OCI-LY7 (cell line): ENCODE measurements at regions not wholly inside any gene's neighbourhood (a gene's known extent, or its start where the extent isn't known, plus 50 kb on each side); places are given as distances from the start of the nearest gene placed in this dataset.

Experiments used
- BruUV-seq: library from RNA; stranded (reverse); fragments of 400-500 nt; replicated peaks from 2 replicates; lab custom pipeline; 2021; lab: Mats Ljungman, UMichigan
- CTCF ChIA-PET: fragments of 300-600 bp; sonication (Branson Sonifier 250); formaldehyde crosslinking; loops from one replicate; lab custom pipeline; 2022; ENCODE audit warnings: antibody characterized with exemption; ENCODE audit not compliant: unreplicated experiment; lab: Charles Lee
- POLR2A ChIA-PET: fragments of 300-600 bp; sonication (Branson Sonifier 250); formaldehyde crosslinking; loops from one replicate; lab custom pipeline; 2022; ENCODE audit warnings: antibody characterized with exemption; lab: Charles Lee
- DNase-seq: peaks from one replicate; pipeline ENCODE4 v3.0.0-alpha.2; 2015; ENCODE audit warnings: low spot score
- H2AFZ ChIP-seq: fragments of 200-600 bp; sonication (generic), shearing (Covaris generic); 2 replicates; pipeline ENCODE4 v1.6.1; 2014; ENCODE audit warnings: mild to moderate bottlenecking, antibody characterized with exemption, low read length, moderate library complexity
- H3K27ac ChIP-seq: fragments of 200-600 bp; sonication (generic); 2 replicates; pipeline ENCODE4 v1.5.1; 2014; ENCODE audit warnings: mixed run types, low read depth, mild to moderate bottlenecking, moderate library complexity, low read length, inconsistent platforms; ENCODE audit not compliant: poor library complexity, severe bottlenecking
- H3K36me3 ChIP-seq: fragments of 200-600 bp; sonication (generic); 2 replicates; pipeline ENCODE4 v1.6.1; 2014; ENCODE audit warnings: mild to moderate bottlenecking, antibody characterized with exemption, low read length, moderate library complexity, mixed read lengths; ENCODE audit not compliant: insufficient read depth
- H3K4me1 ChIP-seq: fragments of 200-600 bp; sonication (generic); 2 replicates; pipeline ENCODE4 v1.5.1; 2014; ENCODE audit warnings: mild to moderate bottlenecking, low read length; ENCODE audit not compliant: insufficient read depth, poor library complexity, severe bottlenecking
- H3K4me2 ChIP-seq: fragments of 200-600 bp; sonication (generic); 2 replicates; pipeline ENCODE4 v1.6.1; 2014; ENCODE audit warnings: mild to moderate bottlenecking, low read length
- H3K4me3 ChIP-seq: fragments of 200-600 bp; sonication (generic); 2 replicates; pipeline ENCODE4 v1.5.1; 2014; ENCODE audit warnings: mild to moderate bottlenecking, low read depth, low read length; ENCODE audit not compliant: poor library complexity, severe bottlenecking
- H3K79me2 ChIP-seq: fragments of 200-600 bp; sonication (generic); 2 replicates; pipeline ENCODE4 v1.6.1; 2016; ENCODE audit warnings: low read depth, mild to moderate bottlenecking, low read length, moderate library complexity, mixed read lengths; ENCODE audit not compliant: insufficient read depth
- H3K9me2 ChIP-seq: fragments of 200-600 bp; sonication (generic); 2 replicates; pipeline ENCODE4 v1.6.1; 2016; ENCODE audit warnings: mild to moderate bottlenecking, low read length, mixed read lengths; ENCODE audit not compliant: insufficient read depth
- H3K9me3 ChIP-seq: fragments of 200-600 bp; sonication (generic); 2 replicates; pipeline ENCODE4 v1.6.1; 2014; ENCODE audit warnings: mild to moderate bottlenecking, mixed run types, low read length, mixed read lengths
- H4K20me1 ChIP-seq: fragments of 200-600 bp; sonication (generic); 2 replicates; pipeline ENCODE4 v1.6.1; 2014; ENCODE audit warnings: mild to moderate bottlenecking, antibody characterized with exemption, low read length, moderate library complexity, mixed read lengths; ENCODE audit not compliant: insufficient read depth
- CTCF ChIP-seq: fragments of 200-600 bp; sonication (generic); conservative IDR thresholded peaks from 2 replicates; pipeline ENCODE4 v1.5.1; 2014; ENCODE audit warnings: mild to moderate bottlenecking, antibody characterized with exemption, low read length, moderate library complexity, mixed read lengths
- EZH2phosphoT487 ChIP-seq: fragments of 200-600 bp; sonication (generic); IDR thresholded peaks from 2 replicates; pipeline ENCODE4 v1.6.1; 2018; ENCODE audit warnings: low read depth, borderline replicate concordance, mild to moderate bottlenecking, mixed run types, antibody characterized with exemption, low read length, moderate library complexity, mixed read lengths
- intact Hi-C: fragments of 100-400 bp; cut with micrococcal nuclease; formaldehyde crosslinking; loops from one replicate; pipeline ENCODE4 v1.10.0; 2022; ENCODE audit not compliant: unreplicated experiment

DNA sequence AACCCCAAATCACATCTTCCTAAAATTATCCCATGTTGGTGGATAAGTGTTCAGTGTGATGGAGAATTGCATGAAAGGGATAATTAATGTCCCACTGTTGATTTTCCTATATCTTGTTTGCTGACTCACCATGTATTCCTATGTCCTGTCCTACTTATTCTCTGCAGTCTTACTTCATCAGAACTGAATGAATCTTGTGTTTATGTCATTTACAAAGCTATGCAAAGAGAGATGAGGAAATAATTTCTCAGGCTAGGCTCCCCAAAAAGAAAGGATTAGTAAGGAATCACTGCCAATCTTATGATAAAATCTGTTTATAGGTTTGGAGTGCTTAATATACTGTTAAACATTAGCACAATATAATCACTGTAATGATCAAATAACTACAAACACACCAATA is 360.8 kb downstream of the CRPPA start:
- BruUV-seq: no TSS peak
- no peak for DNase-seq
- H3K4me2 ChIP-seq: no peak overlapping the region
- no peaks in the 10 kb centered on the region for H3K4me1 ChIP-seq
- no peak overlapping the region for H3K4me3 ChIP-seq
- H4K20me1 ChIP-seq: no peaks in the 10 kb centered on the region
- H3K9me3 ChIP-seq: no peaks in the 10 kb centered on the region
- intact Hi-C loops: no loop called here
- no peak overlapping the region for H3K27ac ChIP-seq
- ChIA-PET POLR2A (no interaction called here), CTCF (no interaction called here)
- no peaks in the 10 kb centered on the region for H3K9me2 ChIP-seq
- H3K79me2 ChIP-seq: no peaks in the 10 kb centered on the region
- H3K36me3 ChIP-seq: no peaks in the 10 kb centered on the region
- no peak overlapping the region for H2AFZ ChIP-seq
- TF ChIP-seq EZH2phosphoT487 (no peak), CTCF (no peak)

- H3K4me1 ChIP-seq: no peaks in the 10 kb centered on the region
- no peaks in the 10 kb centered on the region for H4K20me1 ChIP-seq
- H3K36me3 ChIP-seq: no peaks in the 10 kb centered on the region
- ChIA-PET CTCF (no interaction called here), POLR2A (no interaction called here)
- peak; percentile 8 for DNase-seq
- H3K79me2 ChIP-seq: no peaks in the 10 kb centered on the region
- intact Hi-C loops: no loop called here
- TF ChIP-seq CTCF (no peak), EZH2phosphoT487 (no peak)
- no TSS peak for BruUV-seq
- H3K27ac ChIP-seq: no peak overlapping the region
- no peak overlapping the region for H2AFZ ChIP-seq
- H3K4me2 ChIP-seq: no peak overlapping the region
- no peak overlapping the region for H3K4me3 ChIP-seq
- no peaks in the 10 kb centered on the region; the same call in 1 of the 2 replicates for H3K9me2 ChIP-seq
- H3K9me3 ChIP-seq: no peaks in the 10 kb centered on the region
Measured at GRCh38 chr7:16055263-16055976, 365.9 kb downstream of the CRPPA start.

DNA sequence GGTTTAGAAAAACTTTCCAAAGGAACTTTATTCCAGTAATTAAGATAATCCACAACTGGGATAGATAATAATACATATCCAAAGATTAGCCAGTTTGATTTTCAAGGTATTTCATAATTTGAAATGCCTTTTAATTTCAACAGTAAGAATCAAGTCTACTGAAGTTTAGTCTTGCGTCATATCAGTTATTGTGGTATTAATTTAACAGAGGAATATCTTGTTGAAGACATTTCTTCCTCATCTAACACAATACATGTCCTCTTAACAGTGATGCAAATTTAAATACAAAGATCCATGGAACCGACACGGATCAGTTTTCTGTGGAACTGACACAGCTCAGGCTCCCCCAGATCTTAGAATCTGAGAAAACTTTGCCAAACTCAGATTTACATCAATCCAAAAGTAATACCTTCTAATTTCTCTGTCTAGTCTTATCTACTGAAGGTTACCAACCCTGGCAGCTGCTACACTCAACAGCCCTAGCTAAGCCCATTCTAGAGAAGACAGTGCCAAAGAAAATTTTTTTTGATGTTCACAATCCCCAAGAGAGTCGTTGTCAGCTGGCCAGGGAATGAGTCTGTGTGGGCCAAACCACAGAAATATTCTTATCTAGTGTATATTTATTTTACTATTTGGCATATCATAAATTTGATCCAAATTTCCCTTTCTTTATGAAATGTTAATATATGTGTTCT is 365.2 kb upstream of the MEOX2 start:
- H3K9me3 ChIP-seq: no peaks in the 10 kb centered on the region
- no peak for DNase-seq
- H3K79me2 ChIP-seq: no peaks in the 10 kb centered on the region
- ChIA-PET CTCF (no interaction called here), POLR2A (interaction anchor here (0.9 kb wide), 1 partner anchor 927 kb away, joined by 3 read pairs; no protein-coding TSS in a partner anchor)
- intact Hi-C loops: no loop called here
- no peaks in the 10 kb centered on the region; the same call in 1 of the 2 replicates for H3K9me2 ChIP-seq
- no peaks in the 10 kb centered on the region for H3K4me1 ChIP-seq
- H3K4me2 ChIP-seq: no peak overlapping the region
- H3K36me3 ChIP-seq: no peaks in the 10 kb centered on the region
- H3K4me3 ChIP-seq: no peak overlapping the region
- TF ChIP-seq CTCF (no peak), EZH2phosphoT487 (no peak)
- no peak overlapping the region for H2AFZ ChIP-seq
- BruUV-seq: no TSS peak
- H4K20me1 ChIP-seq: no peaks in the 10 kb centered on the region
- H3K27ac ChIP-seq: no peak overlapping the region
